HCT116 (cell line): ENCODE measurements at regions not wholly inside any gene's neighbourhood (a gene's known extent, or its start where the extent isn't known, plus 50 kb on each side); places are given as distances from the start of the nearest gene placed in this dataset.

Experiments used
- CTCF ChIP-seq, 3 experiments: fragments of 200-600 bp in 1 of 3; sonication (generic) in 1 of 3; IDR thresholded peaks in 2 of 3; conservative IDR thresholded peaks in 1 of 3; 2 replicates each; pipeline ENCODE4 v1.5.1; 2012 to 2017; ENCODE audit warnings: low read depth in 2 of 3, low read length in 2 of 3, antibody characterized with exemption in 1 of 3, borderline replicate concordance in 1 of 3, control low read depth in 1 of 3, mild to moderate bottlenecking in 1 of 3, mixed read lengths in 1 of 3, mixed run types in 1 of 3, moderate library complexity in 1 of 3; ENCODE audit not compliant: insufficient read depth in 1 of 3
- EGR1 ChIP-seq: IDR thresholded peaks from 2 replicates; pipeline ENCODE4 v1.6.1; 2012; ENCODE audit warnings: low read depth
- ELF1 ChIP-seq: IDR thresholded peaks from 2 replicates; pipeline ENCODE4 v1.6.1; 2012; ENCODE audit warnings: low read depth, borderline replicate concordance
- MAX ChIP-seq: IDR thresholded peaks from 2 replicates; pipeline ENCODE4 v1.6.1; 2012
- POLR2A ChIP-seq: IDR thresholded peaks from 2 replicates; pipeline ENCODE4 v1.7.0; 2011; ENCODE audit warnings: borderline replicate concordance; ENCODE audit not compliant: insufficient read depth, insufficient read length; ENCODE audit errors: extremely low read depth
- RAD21 ChIP-seq: IDR thresholded peaks from 2 replicates; pipeline ENCODE4 v1.6.1; 2012; ENCODE audit warnings: low read depth, mild to moderate bottlenecking
- REST ChIP-seq: IDR thresholded peaks from 2 replicates; pipeline ENCODE4 v1.6.1; 2012; ENCODE audit warnings: low read depth
- SIN3A ChIP-seq: IDR thresholded peaks from 2 replicates; pipeline ENCODE4 v1.6.1; 2012; ENCODE audit warnings: low read depth
- SRF ChIP-seq: IDR thresholded peaks from 2 replicates; pipeline ENCODE4 v1.6.1; 2012; ENCODE audit warnings: low read depth
- TCF7L2 ChIP-seq: IDR thresholded peaks from 2 replicates; pipeline ENCODE4 v1.7.0; 2011; ENCODE audit warnings: borderline replicate concordance, inconsistent platforms; ENCODE audit not compliant: insufficient read depth, insufficient read length; ENCODE audit errors: extremely low read depth
- YY1 ChIP-seq: IDR thresholded peaks from 2 replicates; pipeline ENCODE4 v1.6.1; 2011; ENCODE audit warnings: low read length, low read depth, moderate library complexity, mild to moderate bottlenecking; ENCODE audit not compliant: insufficient replicate concordance; ENCODE audit errors: extremely low read depth
- ZFX ChIP-seq: fragments of 450-650 bp; IDR thresholded peaks from 2 replicates; pipeline ENCODE4 v1.6.1; 2017

GRCh38 chr19:33868076-33868735 lies 71.5 kb downstream of the KCTD15 start (continued):
- no peak for TF ChIP-seq CTCF (IDR thresholded peaks at IDR 0.05 in 2 of 3, conservative IDR thresholded peaks at IDR 0.05 in 1 of 3; ENCODE audit: borderline replicate concordance in 1 of 3, insufficient read depth in 1 of 3, low read depth in 2 of 3, low read length in 2 of 3)
- no peak for TF ChIP-seq POLR2A
- TF ChIP-seq SIN3A = no peak
- TF ChIP-seq TCF7L2 = no peak
- no peak for TF ChIP-seq YY1
- TF ChIP-seq RAD21 = no peak
- TF ChIP-seq ELF1 = no peak
- no peak for TF ChIP-seq ZFX
- no peak for TF ChIP-seq SRF
- no peak for TF ChIP-seq EGR1
- no peak for TF ChIP-seq REST
- no peak for TF ChIP-seq MAX
